CD14-positive monocyte (primary cell): ENCODE measurements at regions not wholly inside any gene's neighbourhood (a gene's known extent, or its start where the extent isn't known, plus 50 kb on each side); places are given as distances from the start of the nearest gene placed in this dataset.

Source experiments
- DNase-seq, 3 donors: peaks; one replicate each; pipeline ENCODE4 v3.0.0-alpha.2; 2011 to 2022
- H2AFZ ChIP-seq: 2 replicates; pipeline ENCODE4 v1.6.0; 2012; ENCODE audit warnings: mild to moderate bottlenecking, low read depth, low read length, inconsistent platforms; ENCODE audit not compliant: insufficient read depth, poor library complexity, severe bottlenecking
- H3K27ac ChIP-seq, 2 donors: 1 replicate in 1 of 2; 2 replicates in 1 of 2; pipeline ENCODE4 v1.5.1; 2012 to 2013; ENCODE audit warnings: low read length in 2 of 2, control low read depth in 1 of 2, inconsistent platforms in 1 of 2, low read depth in 1 of 2, mild to moderate bottlenecking in 1 of 2
- H3K27me3 ChIP-seq, 2 donors: one replicate each; pipeline versions ENCODE4 v1.6.0 to v1.6.1; 2011 to 2013; ENCODE audit warnings: low read length in 2 of 2; ENCODE audit not compliant: control insufficient read depth in 2 of 2, insufficient read depth in 2 of 2
- H3K36me3 ChIP-seq, 2 donors: replicated peaks in 1 of 2; 1 replicate in 1 of 2; 2 replicates in 1 of 2; pipeline versions ENCODE4 v1.5.1 to v1.6.1; 2012 to 2013; ENCODE audit warnings: low read length in 2 of 2, control low read depth in 1 of 2, inconsistent platforms in 1 of 2, mild to moderate bottlenecking in 1 of 2; ENCODE audit not compliant: insufficient read depth in 2 of 2, control insufficient read depth in 1 of 2
- H3K4me1 ChIP-seq, 2 donors: 1 replicate in 1 of 2; 2 replicates in 1 of 2; pipeline versions ENCODE4 v1.5.1 to v1.6.1; 2012 to 2013; ENCODE audit warnings: low read length in 2 of 2, control low read depth in 1 of 2, inconsistent platforms in 1 of 2, mild to moderate bottlenecking in 1 of 2, moderate library complexity in 1 of 2; ENCODE audit not compliant: insufficient read depth in 2 of 2, control insufficient read depth in 1 of 2
- H3K4me2 ChIP-seq: replicated peaks from 2 replicates; pipeline ENCODE3; 2012; ENCODE audit warnings: low read length, moderate library complexity, mild to moderate bottlenecking; ENCODE audit not compliant: poor library complexity, severe bottlenecking; ENCODE audit errors: extremely low read depth
- H3K4me3 ChIP-seq, 3 experiments: fragments of 200-600 bp in 1 of 3; sonication (generic) in 1 of 3; replicated peaks in 1 of 3; 1 replicate in 2 of 3; 2 replicates in 1 of 3; pipeline ENCODE4 v1.5.1; 2011 to 2013; ENCODE audit warnings: low read length in 3 of 3, mild to moderate bottlenecking in 3 of 3, control low read depth in 2 of 3, low read depth in 2 of 3, inconsistent platforms in 1 of 3, moderate library complexity in 1 of 3
- H3K79me2 ChIP-seq: 2 replicates; pipeline ENCODE4 v1.6.0; 2012; ENCODE audit warnings: mild to moderate bottlenecking, control low read depth, inconsistent platforms, low read length, moderate library complexity; ENCODE audit not compliant: insufficient read depth
- H3K9ac ChIP-seq: 2 replicates; pipeline ENCODE4 v1.6.0; 2017; ENCODE audit warnings: low read length, mild to moderate bottlenecking; ENCODE audit not compliant: insufficient read depth, poor library complexity, severe bottlenecking
- H3K9me3 ChIP-seq, 2 donors: replicated peaks in 1 of 2; 1 replicate in 1 of 2; 2 replicates in 1 of 2; pipeline versions ENCODE4 v1.5.1 to v1.6.1; 2012 to 2013; ENCODE audit warnings: low read length in 2 of 2, control low read depth in 1 of 2; ENCODE audit not compliant: control insufficient read depth in 1 of 2, insufficient read depth in 1 of 2
- H4K20me1 ChIP-seq: 2 replicates; pipeline ENCODE4 v1.6.0; 2012; ENCODE audit warnings: mild to moderate bottlenecking, low read length, control low read depth, moderate library complexity; ENCODE audit not compliant: insufficient read depth
- H3K27ac Mint-ChIP-seq, 7 donors: one replicate each; pipeline ENCODE4 v1.8.0; 2020; ENCODE audit warnings: mild to moderate bottlenecking in 7 of 7, mixed read lengths in 7 of 7, moderate library complexity in 6 of 7, inconsistent platforms in 2 of 7
- H3K27me3 Mint-ChIP-seq, 3 donors: one replicate each; pipeline ENCODE4 v1.8.0; 2021 to 2022; ENCODE audit warnings: low read depth in 3 of 3, mild to moderate bottlenecking in 3 of 3, mixed read lengths in 3 of 3, moderate library complexity in 3 of 3, inconsistent platforms in 1 of 3
- H3K36me3 Mint-ChIP-seq, 2 donors: one replicate each; pipeline ENCODE4 v1.8.0; 2020; ENCODE audit warnings: mixed read lengths in 2 of 2, inconsistent platforms in 1 of 2, mild to moderate bottlenecking in 1 of 2
- H3K4me1 Mint-ChIP-seq: one replicate; pipeline ENCODE4 v1.8.0; 2020; ENCODE audit warnings: mild to moderate bottlenecking, mixed read lengths
- H3K4me3 Mint-ChIP-seq, 2 donors: one replicate each; pipeline ENCODE4 v1.8.0; 2020; ENCODE audit warnings: mild to moderate bottlenecking in 2 of 2, mixed read lengths in 2 of 2, moderate library complexity in 1 of 2
- H3K9me3 Mint-ChIP-seq, 7 donors: one replicate each; pipeline ENCODE4 v1.8.0; 2020 to 2022; ENCODE audit warnings: mixed read lengths in 7 of 7, mild to moderate bottlenecking in 6 of 7, moderate library complexity in 6 of 7, inconsistent platforms in 2 of 7
- WGBS: methylation state at CpG from one replicate; pipeline ENCODE4 v1.1.5; 2013; ENCODE audit warnings: missing lambda C conversion rate; ENCODE audit not compliant: insufficient coverage; 5-methylcytosine and 5-hydroxymethylcytosine counted together
- intact Hi-C, 2 donors: fragments of 100-400 bp; cut with micrococcal nuclease; formaldehyde crosslinking; loops; one replicate each; pipeline versions ENCODE4 v1.15.0 to v1.15.1; 2023
- TF ChIP-seq, protein P1 (sequence below): fragments of 200-600 bp; IDR thresholded peaks from one replicate; pipeline ENCODE4 v1.8.0; 2022; ENCODE audit warnings: antibody characterized with exemption, mild to moderate bottlenecking

DNA sequence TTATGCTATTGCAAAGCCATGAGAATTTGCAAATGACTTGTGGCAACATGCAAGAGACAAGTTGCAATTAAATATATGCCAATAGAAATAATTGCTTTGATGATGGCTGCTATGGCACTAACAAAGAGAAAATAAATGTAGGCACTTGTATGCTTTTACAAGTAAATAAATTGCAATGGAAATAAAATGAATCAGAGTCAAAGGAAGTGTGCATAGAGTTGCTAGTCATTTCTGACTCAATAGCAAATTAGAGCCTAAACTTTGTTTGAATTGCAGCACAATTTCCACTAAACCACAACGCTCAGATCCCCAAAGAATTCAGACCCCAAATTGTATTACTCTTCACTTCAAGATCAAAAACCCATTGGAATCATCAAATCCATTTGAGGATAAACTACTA lies 792.1 kb upstream of the ARGLU1 start:
- Mint-ChIP-seq H3K4me3 (no peak overlapping the region), H3K4me1 (no peaks in the 10 kb centered on the region), H3K9me3 (peaks cover 1 to 4% (median 3%) of the 10 kb centered on the region in 7 donors), H3K27me3 (peaks cover 0 to 1% (median 0%) of the 10 kb centered on the region in 3 donors), H3K36me3 (no peaks in the 10 kb centered on the region), H3K27ac (no peak overlapping the region)
- H3K9me3 ChIP-seq, result peaks cover 3 to 6% of the 10 kb centered on the region in 2 donors
- no CpG with 5 or more reads among the region's 1 CpG for WGBS
- H3K36me3 ChIP-seq, result no peaks in the 10 kb centered on the region
- H3K27ac ChIP-seq, result no peak overlapping the region
- no peak overlapping the region for H3K4me2 ChIP-seq
- H3K27me3 ChIP-seq, result no peaks in the 10 kb centered on the region
- DNase-seq, result no peak
- H3K9ac ChIP-seq, result no peak overlapping the region
- no peak overlapping the region for H2AFZ ChIP-seq
- no peaks in the 10 kb centered on the region for H4K20me1 ChIP-seq
- TF ChIP-seq, protein P1, sequence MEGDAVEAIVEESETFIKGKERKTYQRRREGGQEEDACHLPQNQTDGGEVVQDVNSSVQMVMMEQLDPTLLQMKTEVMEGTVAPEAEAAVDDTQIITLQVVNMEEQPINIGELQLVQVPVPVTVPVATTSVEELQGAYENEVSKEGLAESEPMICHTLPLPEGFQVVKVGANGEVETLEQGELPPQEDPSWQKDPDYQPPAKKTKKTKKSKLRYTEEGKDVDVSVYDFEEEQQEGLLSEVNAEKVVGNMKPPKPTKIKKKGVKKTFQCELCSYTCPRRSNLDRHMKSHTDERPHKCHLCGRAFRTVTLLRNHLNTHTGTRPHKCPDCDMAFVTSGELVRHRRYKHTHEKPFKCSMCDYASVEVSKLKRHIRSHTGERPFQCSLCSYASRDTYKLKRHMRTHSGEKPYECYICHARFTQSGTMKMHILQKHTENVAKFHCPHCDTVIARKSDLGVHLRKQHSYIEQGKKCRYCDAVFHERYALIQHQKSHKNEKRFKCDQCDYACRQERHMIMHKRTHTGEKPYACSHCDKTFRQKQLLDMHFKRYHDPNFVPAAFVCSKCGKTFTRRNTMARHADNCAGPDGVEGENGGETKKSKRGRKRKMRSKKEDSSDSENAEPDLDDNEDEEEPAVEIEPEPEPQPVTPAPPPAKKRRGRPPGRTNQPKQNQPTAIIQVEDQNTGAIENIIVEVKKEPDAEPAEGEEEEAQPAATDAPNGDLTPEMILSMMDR, result no peak
- no peaks in the 10 kb centered on the region for H3K4me1 ChIP-seq
- H3K4me3 ChIP-seq, result no peak overlapping the region
- intact Hi-C loops, result no loop called here
- H3K79me2 ChIP-seq, result no peaks in the 10 kb centered on the region

DNA sequence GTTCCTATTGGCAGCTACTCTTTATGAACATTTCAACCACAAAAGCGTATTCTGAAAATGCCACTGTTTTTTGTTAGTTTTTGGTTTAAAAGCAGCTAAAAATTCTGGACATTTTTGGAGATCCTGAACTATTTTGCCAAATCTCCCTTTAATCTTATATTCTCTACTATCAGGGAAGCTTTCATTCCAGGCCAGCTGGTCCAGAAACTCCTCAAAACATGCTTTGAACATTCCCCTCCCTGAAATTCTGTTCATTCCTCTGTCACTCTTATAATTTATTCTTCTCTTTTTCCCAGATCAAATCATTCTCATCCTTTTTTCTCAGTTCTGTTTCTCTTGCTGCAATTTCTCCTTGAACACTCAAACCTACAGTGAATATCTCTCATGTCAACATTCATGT lies 790.9 kb upstream of the ARGLU1 start:
- Mint-ChIP-seq H3K27ac (no peak overlapping the region), H3K4me1 (no peaks in the 10 kb centered on the region), H3K36me3 (no peaks in the 10 kb centered on the region), H3K4me3 (no peak overlapping the region), H3K27me3 (peaks cover 0 to 1% (median 0%) of the 10 kb centered on the region in 3 donors), H3K9me3 (peaks cover 0 to 8% (median 6%) of the 10 kb centered on the region in 7 donors)
- Histone ChIP-seq H3K27ac (no peak overlapping the region), H2AFZ (no peak overlapping the region), H3K4me1 (no peaks in the 10 kb centered on the region), H3K4me3 (no peak overlapping the region), H3K9ac (no peak overlapping the region), H3K4me2 (no peak overlapping the region), H3K36me3 (no peaks in the 10 kb centered on the region), H3K9me3 (peaks cover 6 to 7% of the 10 kb centered on the region in 2 donors), H4K20me1 (no peaks in the 10 kb centered on the region), H3K27me3 (no peaks in the 10 kb centered on the region), H3K79me2 (no peaks in the 10 kb centered on the region)
- TF ChIP-seq, protein P1, result no peak
- WGBS, result no CpG with 5 or more reads among the region's 1 CpG
- DNase-seq, result no peak
- intact Hi-C loops, result no loop called here
